Spinal cord (tissue), 9 donors: ENCODE measurements at regions not wholly inside any gene's neighbourhood (a gene's known extent, or its start where the extent isn't known, plus 50 kb on each side); places are given as distances from the start of the nearest gene placed in this dataset.
"Not testable (repeated sequence)": the region's sequence is repeated elsewhere in the genome, so short reads cannot be mapped to it uniquely, and the experiment has no call there.

Experiments used
- DNase-seq, 6 donors: peaks; one replicate each; pipeline versions ENCODE4 v3.0.0 to v3.0.0-alpha.2; 2013 to 2015; ENCODE audit warnings: low spot score in 6 of 6, low read depth in 4 of 6
- H3K27ac ChIP-seq: one replicate; pipeline ENCODE4 v1.5.1; 2013; ENCODE audit warnings: low read depth, low read length, control low read depth
- H3K27me3 ChIP-seq: one replicate; pipeline ENCODE4 v1.6.1; 2013; ENCODE audit warnings: low read length; ENCODE audit not compliant: control insufficient read depth, insufficient read depth
- H3K36me3 ChIP-seq: one replicate; pipeline ENCODE4 v1.6.1; 2013; ENCODE audit warnings: low read length; ENCODE audit not compliant: control insufficient read depth, insufficient read depth
- H3K4me1 ChIP-seq: one replicate; pipeline ENCODE4 v1.6.1; 2013; ENCODE audit warnings: low read length; ENCODE audit not compliant: control insufficient read depth, insufficient read depth
- H3K4me3 ChIP-seq: one replicate; pipeline ENCODE4 v1.5.1; 2013; ENCODE audit warnings: low read depth, low read length, control low read depth
- H3K9me3 ChIP-seq: one replicate; pipeline ENCODE4 v1.6.1; 2013; ENCODE audit warnings: low read length; ENCODE audit not compliant: control insufficient read depth, insufficient read depth
- WGBS: methylation state at CpG from one replicate; pipeline ENCODE4 v1.1.5; 2013; ENCODE audit warnings: missing lambda C conversion rate; ENCODE audit not compliant: insufficient coverage; 5-methylcytosine and 5-hydroxymethylcytosine counted together
- donor health status: healthy.

- not testable (repeated sequence) for DNase-seq, H3K27ac ChIP-seq, H3K27me3 ChIP-seq, H3K4me1 ChIP-seq, H3K4me3 ChIP-seq, H3K9me3 ChIP-seq, H3K36me3 ChIP-seq
- 78% methylated on average over 4 of the region's 9 CpGs for WGBS
These were observed 281.9 kb downstream of the GOLGA6L6 start for GRCh38 chr15:20259559-20260190.

- not testable (repeated sequence) for DNase-seq, H3K4me3 ChIP-seq, H3K27ac ChIP-seq, H3K27me3 ChIP-seq, H3K4me1 ChIP-seq, H3K36me3 ChIP-seq, H3K9me3 ChIP-seq
- WGBS, result 89% methylated on average over 4 of the region's 7 CpGs
These were observed 285.2 kb downstream of the GOLGA6L6 start for GRCh38 chr15:20256394-20256793.

GRCh38 chr15:20255641-20256040 is 286.0 kb downstream of the GOLGA6L6 start:
- not testable (repeated sequence) for H3K27me3 ChIP-seq, DNase-seq, H3K27ac ChIP-seq, H3K9me3 ChIP-seq, H3K4me1 ChIP-seq, H3K36me3 ChIP-seq, H3K4me3 ChIP-seq
- WGBS, result 69% methylated on average over 7 of the region's 9 CpGs

DNA sequence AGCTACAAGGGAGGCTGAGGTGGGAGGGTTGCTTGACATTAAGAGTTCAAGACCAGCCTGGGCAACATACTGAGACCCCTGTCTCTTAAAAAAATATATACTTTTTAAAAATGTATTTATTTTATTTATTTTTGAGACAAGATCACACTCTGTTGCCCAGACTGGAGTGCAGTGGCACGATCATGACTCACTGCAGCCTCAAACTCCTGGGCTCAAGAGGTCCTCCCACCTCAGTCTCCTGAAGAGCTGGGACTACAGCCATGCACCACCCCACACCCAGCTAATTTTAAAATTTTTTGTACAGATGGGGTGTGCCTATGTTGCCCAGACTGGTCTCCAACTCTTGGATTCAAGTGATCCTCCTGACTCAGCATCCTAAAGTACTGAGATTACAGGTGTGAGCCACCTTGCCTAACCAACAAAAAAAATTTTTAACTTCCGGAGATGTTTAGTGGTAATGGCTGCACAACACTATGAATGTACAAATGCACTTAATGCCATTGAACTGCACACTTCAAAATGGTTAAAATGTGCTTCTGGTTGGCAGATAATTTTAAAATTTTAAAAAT is 288.5 kb downstream of the GOLGA6L6 start:
- not testable (repeated sequence) for H3K9me3 ChIP-seq

GRCh38 chr15:20252040-20252439 is 289.6 kb downstream of the GOLGA6L6 start:
- not testable (repeated sequence) for H3K9me3 ChIP-seq, DNase-seq, H3K36me3 ChIP-seq, H3K4me1 ChIP-seq, H3K27ac ChIP-seq, H3K4me3 ChIP-seq, H3K27me3 ChIP-seq
- WGBS, result 87% methylated on average over 6 of the region's 7 CpGs

More for the DNA sequence above, 288.5 kb downstream of the GOLGA6L6 start:
- H3K27ac ChIP-seq, DNase-seq, H3K36me3 ChIP-seq, H3K4me3 ChIP-seq, H3K4me1 ChIP-seq, H3K27me3 ChIP-seq: not testable (repeated sequence)
- WGBS, result 67% methylated on average over 1 of the region's 2 CpGs

- not testable (repeated sequence) for H3K9me3 ChIP-seq, H3K27ac ChIP-seq, H3K4me1 ChIP-seq, H3K27me3 ChIP-seq, H3K4me3 ChIP-seq, DNase-seq, H3K36me3 ChIP-seq
- 72% methylated on average over 13 of the region's 13 CpGs for WGBS
These were observed 290.2 kb downstream of the GOLGA6L6 start for GRCh38 chr15:20251214-20252005.

DNA sequence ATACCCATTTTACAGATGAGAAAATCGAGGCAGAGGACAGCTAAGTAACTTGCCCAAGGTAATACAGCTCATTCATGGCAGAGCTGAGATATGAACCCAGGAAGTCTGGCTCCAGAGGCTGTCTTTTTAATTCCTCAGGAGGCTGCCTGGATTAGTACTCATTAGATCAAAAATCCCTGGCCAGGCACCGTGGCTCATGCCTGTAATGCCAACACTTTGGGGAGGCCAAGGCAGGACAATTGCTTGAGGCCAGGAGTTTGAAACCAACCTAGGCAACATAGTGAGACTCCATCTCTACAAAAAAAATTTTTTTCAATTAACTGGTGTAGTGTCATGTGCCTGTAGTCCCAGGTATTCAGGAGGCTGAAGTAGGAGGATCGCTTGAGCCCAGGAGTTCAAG is 291.4 kb downstream of the GOLGA6L6 start:
- not testable (repeated sequence) for H3K4me3 ChIP-seq, H3K27ac ChIP-seq, H3K27me3 ChIP-seq, H3K9me3 ChIP-seq, H3K4me1 ChIP-seq, DNase-seq, H3K36me3 ChIP-seq
- 50% methylated on average over 1 of the region's 3 CpGs for WGBS

GRCh38 chr15:20249677-20249970 is 292.0 kb downstream of the GOLGA6L6 start:
- not testable (repeated sequence) for H3K9me3 ChIP-seq, H3K27ac ChIP-seq, H3K4me1 ChIP-seq, H3K36me3 ChIP-seq, H3K4me3 ChIP-seq, DNase-seq, H3K27me3 ChIP-seq
- WGBS, result 70% methylated on average over 2 of the region's 2 CpGs

DNA sequence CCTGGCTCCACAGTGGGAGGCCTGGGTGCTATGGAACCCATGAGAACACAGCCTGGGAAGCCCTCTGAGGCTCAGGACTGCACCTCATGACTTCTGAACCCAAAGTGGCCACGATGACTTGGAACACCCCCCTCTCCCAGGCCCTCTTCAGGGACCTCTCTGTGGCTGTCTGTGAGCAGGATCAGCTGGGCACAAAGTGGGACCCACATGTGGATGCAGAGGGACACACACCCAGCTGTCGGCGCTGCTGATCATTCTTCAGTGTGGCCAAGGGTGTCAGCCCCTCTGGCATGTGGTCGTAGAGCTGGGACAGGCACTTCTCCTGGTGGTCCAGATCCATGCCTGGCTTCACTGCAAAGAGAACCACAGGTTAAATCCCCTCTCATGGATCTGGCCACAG is 293.2 kb downstream of the GOLGA6L6 start:
- H3K9me3 ChIP-seq, H3K27me3 ChIP-seq: not testable (repeated sequence)

GRCh38 chr15:20247137-20247536 is 294.5 kb downstream of the GOLGA6L6 start:
- H3K27ac ChIP-seq, H3K9me3 ChIP-seq, H3K4me3 ChIP-seq, DNase-seq, H3K4me1 ChIP-seq, H3K36me3 ChIP-seq, H3K27me3 ChIP-seq: not testable (repeated sequence)
- 57% methylated on average over 6 of the region's 6 CpGs for WGBS

More for the DNA sequence above, 293.2 kb downstream of the GOLGA6L6 start:
- not testable (repeated sequence) for H3K4me3 ChIP-seq, H3K4me1 ChIP-seq, H3K27ac ChIP-seq, DNase-seq, H3K36me3 ChIP-seq
- 77% methylated on average over 4 of the region's 4 CpGs for WGBS
